ENCODE measurements at regions not wholly inside any gene's neighbourhood (a gene's known extent, or its start where the extent isn't known, plus 50 kb on each side); places are given as distances from the start of the nearest gene placed in this dataset.

DNA sequence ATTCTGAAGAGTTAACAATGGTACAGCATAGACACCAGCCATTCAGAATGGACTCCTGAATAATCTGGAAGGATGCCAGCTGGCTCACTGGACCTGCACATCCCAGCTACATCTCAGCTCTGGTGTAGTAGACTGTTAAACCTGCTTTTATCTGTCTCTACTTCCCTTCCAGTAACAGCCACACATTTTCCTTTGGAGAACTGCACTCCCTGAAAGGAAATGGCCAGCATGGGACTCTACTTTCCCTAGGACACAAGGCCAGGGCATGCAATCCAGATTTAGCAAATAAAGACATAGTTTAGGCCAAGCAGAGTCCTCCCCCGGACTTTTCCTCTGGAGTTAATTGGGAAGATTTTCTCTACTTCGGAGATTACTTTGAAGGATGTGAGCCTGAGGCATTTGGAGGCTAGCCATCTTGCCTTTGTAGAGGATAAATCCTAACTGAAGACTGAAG, 82.7 kb upstream of the TCF12 start:
- TF ChIP-seq, protein P1, sequence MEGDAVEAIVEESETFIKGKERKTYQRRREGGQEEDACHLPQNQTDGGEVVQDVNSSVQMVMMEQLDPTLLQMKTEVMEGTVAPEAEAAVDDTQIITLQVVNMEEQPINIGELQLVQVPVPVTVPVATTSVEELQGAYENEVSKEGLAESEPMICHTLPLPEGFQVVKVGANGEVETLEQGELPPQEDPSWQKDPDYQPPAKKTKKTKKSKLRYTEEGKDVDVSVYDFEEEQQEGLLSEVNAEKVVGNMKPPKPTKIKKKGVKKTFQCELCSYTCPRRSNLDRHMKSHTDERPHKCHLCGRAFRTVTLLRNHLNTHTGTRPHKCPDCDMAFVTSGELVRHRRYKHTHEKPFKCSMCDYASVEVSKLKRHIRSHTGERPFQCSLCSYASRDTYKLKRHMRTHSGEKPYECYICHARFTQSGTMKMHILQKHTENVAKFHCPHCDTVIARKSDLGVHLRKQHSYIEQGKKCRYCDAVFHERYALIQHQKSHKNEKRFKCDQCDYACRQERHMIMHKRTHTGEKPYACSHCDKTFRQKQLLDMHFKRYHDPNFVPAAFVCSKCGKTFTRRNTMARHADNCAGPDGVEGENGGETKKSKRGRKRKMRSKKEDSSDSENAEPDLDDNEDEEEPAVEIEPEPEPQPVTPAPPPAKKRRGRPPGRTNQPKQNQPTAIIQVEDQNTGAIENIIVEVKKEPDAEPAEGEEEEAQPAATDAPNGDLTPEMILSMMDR (IDR thresholded peaks at IDR 0.05) = no peak
- TF ChIP-seq POLR2AphosphoS5 (IDR thresholded peaks at IDR 0.05) = no peak
